H1 (cell line): ENCODE measurements at regions not wholly inside any gene's neighbourhood (a gene's known extent, or its start where the extent isn't known, plus 50 kb on each side); places are given as distances from the start of the nearest gene placed in this dataset.

Source experiments
- ASH2L ChIP-seq: fragments of 200-600, 300-600 bp; sonication (generic); IDR thresholded peaks from one replicate; pipeline ENCODE4 v1.7.1; 2017; ENCODE audit warnings: low read length
- CBX5 ChIP-seq: fragments of 300-800, 300-1000 bp; sonication (generic); IDR thresholded peaks from 2 replicates; pipeline ENCODE4 v1.7.1; 2016; ENCODE audit warnings: antibody characterized with exemption, low read length, low read depth
- CHD2 ChIP-seq: IDR thresholded peaks from 2 replicates; pipeline ENCODE4 v1.6.1; 2012; ENCODE audit warnings: low read length, improper control_type of control experiment
- CTCF ChIP-seq, 3 experiments: IDR thresholded peaks; 1 replicate in 2 of 3; 2 replicates in 1 of 3; pipeline versions ENCODE4 v1.5.1 to v1.6.1; 2011; ENCODE audit warnings: low read length in 3 of 3, mild to moderate bottlenecking in 3 of 3, inconsistent platforms in 2 of 3, low read depth in 1 of 3, moderate library complexity in 1 of 3; ENCODE audit not compliant: insufficient read depth in 1 of 3; ENCODE audit errors: control extremely low read depth in 1 of 3
- JUND ChIP-seq: IDR thresholded peaks from 2 replicates; pipeline ENCODE4 v1.6.1; 2011; ENCODE audit warnings: mild to moderate bottlenecking, improper control_type of control experiment, low read length
- POLR2AphosphoS5 ChIP-seq: IDR thresholded peaks from 2 replicates; pipeline ENCODE4 v1.6.1; 2011; ENCODE audit warnings: low read depth, low read length
- RAD21 ChIP-seq, 2 experiments: IDR thresholded peaks in 1 of 2; conservative IDR thresholded peaks in 1 of 2; 2 replicates each; pipeline ENCODE4 v1.6.1; 2011; ENCODE audit warnings: low read depth in 2 of 2, low read length in 2 of 2, improper control_type of control experiment in 1 of 2, inconsistent platforms in 1 of 2, mild to moderate bottlenecking in 1 of 2, moderate library complexity in 1 of 2
- RFX5 ChIP-seq: IDR thresholded peaks from 2 replicates; pipeline ENCODE4 v1.6.1; 2011; ENCODE audit warnings: low read depth, low read length, improper control_type of control experiment, borderline replicate concordance
- RNF2 ChIP-seq: fragments of 200-900, 300-1000 bp; sonication (generic); IDR thresholded peaks from 2 replicates; pipeline ENCODE4 v1.7.1; 2016; ENCODE audit warnings: borderline replicate concordance, low read depth, mild to moderate bottlenecking, antibody characterized with exemption, low read length; ENCODE audit not compliant: poor library complexity, severe bottlenecking; ENCODE audit errors: missing control alignments
- RXRA ChIP-seq: IDR thresholded peaks from 2 replicates; pipeline ENCODE4 v1.6.1; 2011; ENCODE audit warnings: low read depth, mild to moderate bottlenecking, low read length, moderate library complexity; ENCODE audit not compliant: insufficient read depth
- TAF1 ChIP-seq: IDR thresholded peaks from 2 replicates; pipeline ENCODE4 v1.6.1; 2011; ENCODE audit warnings: mild to moderate bottlenecking, low read depth, low read length
- TEAD4 ChIP-seq: IDR thresholded peaks from 2 replicates; pipeline ENCODE4 v1.6.1; 2012; ENCODE audit warnings: low read depth, low read length, inconsistent platforms, mixed read lengths
- TF ChIP-seq, protein P1 (sequence below): IDR thresholded peaks from 2 replicates; pipeline ENCODE4 v1.6.1; 2012; ENCODE audit warnings: inconsistent platforms

DNA sequence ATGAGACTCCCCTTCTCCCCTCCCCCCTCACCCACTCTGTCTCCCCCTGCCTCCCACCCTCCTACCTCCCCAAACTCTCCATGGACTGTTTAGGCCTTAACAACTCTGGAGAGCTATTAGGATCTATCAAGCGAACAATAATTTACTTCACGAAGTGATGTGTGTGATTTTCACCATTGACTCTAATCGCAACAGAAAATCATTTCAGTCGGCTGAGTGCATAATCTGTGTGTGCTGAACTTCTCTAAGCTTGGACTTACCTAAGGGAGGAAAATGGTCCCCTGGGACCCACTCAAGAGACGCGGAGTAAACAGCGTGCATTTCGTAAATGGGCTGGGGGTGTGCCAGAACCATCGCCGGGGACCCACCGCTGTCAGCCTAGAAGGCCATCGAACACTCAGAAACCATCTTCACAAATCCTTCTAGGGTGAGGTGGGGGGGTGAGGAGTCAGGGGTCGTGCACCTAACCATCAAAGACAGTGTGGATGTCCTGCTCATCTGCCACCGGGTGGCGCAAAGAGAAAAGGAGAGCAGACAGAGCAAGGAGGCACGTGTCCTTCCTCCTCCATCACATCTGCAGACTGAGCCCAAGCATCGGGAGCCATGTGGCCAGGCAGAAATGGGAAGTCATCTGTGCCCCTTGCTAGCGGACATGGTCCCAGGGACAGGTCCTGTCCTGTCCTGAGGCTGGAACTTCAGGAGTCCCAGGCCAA lies 62.1 kb upstream of the NUP50 start:
- TF ChIP-seq CTCF (IDR thresholded peaks at IDR 0.05; ENCODE audit: control extremely low read depth in 1 of 3, insufficient read depth in 1 of 3, low read depth in 1 of 3, low read length in 3 of 3) (peak; percentile 56 to 82 (median 77)), JUND (no peak), RFX5 (no peak), RAD21 (IDR thresholded peaks at IDR 0.05 in 1 of 2, conservative IDR thresholded peaks at IDR 0.05 in 1 of 2; ENCODE audit: low read depth in 2 of 2, low read length in 2 of 2) (peak; percentile 81 to 82), CBX5 (no peak), ASH2L (no peak), TAF1 (no peak), TEAD4 (no peak), RNF2 (no peak), CHD2 (no peak), POLR2AphosphoS5 (no peak), RXRA (no peak)
- TF ChIP-seq, protein P1, sequence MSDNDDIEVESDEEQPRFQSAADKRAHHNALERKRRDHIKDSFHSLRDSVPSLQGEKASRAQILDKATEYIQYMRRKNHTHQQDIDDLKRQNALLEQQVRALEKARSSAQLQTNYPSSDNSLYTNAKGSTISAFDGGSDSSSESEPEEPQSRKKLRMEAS: peak; percentile 97
